B cell (primary cell): ENCODE measurements at regions not wholly inside any gene's neighbourhood (a gene's known extent, or its start where the extent isn't known, plus 50 kb on each side); places are given as distances from the start of the nearest gene placed in this dataset.

ENCODE experiments used
- EZH2 ChIP-seq: IDR thresholded peaks from 2 replicates; pipeline ENCODE4 v1.6.1; 2012; ENCODE audit warnings: borderline replicate concordance, low read depth, mild to moderate bottlenecking, moderate library complexity, low read length; ENCODE audit not compliant: insufficient read depth, poor library complexity, severe bottlenecking
- TF ChIP-seq, protein P1 (sequence below): fragments of 200-600 bp; IDR thresholded peaks from one replicate; pipeline ENCODE4 v1.8.0; 2022; ENCODE audit warnings: antibody characterized with exemption, mild to moderate bottlenecking

GRCh38 chr6:137272403-137272802 is 53.2 kb upstream of the IFNGR1 start:
- TF ChIP-seq, protein P1, sequence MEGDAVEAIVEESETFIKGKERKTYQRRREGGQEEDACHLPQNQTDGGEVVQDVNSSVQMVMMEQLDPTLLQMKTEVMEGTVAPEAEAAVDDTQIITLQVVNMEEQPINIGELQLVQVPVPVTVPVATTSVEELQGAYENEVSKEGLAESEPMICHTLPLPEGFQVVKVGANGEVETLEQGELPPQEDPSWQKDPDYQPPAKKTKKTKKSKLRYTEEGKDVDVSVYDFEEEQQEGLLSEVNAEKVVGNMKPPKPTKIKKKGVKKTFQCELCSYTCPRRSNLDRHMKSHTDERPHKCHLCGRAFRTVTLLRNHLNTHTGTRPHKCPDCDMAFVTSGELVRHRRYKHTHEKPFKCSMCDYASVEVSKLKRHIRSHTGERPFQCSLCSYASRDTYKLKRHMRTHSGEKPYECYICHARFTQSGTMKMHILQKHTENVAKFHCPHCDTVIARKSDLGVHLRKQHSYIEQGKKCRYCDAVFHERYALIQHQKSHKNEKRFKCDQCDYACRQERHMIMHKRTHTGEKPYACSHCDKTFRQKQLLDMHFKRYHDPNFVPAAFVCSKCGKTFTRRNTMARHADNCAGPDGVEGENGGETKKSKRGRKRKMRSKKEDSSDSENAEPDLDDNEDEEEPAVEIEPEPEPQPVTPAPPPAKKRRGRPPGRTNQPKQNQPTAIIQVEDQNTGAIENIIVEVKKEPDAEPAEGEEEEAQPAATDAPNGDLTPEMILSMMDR = no peak
- no peak for TF ChIP-seq EZH2
